GM23338 (cell line): ENCODE measurements at regions not wholly inside any gene's neighbourhood (a gene's known extent, or its start where the extent isn't known, plus 50 kb on each side); places are given as distances from the start of the nearest gene placed in this dataset.
A peak's percentile ranks its signal among the peaks of the same experiment; 100 is the strongest.

Experiments used
- ATAC-seq: fragments of 200-7000 bp; cut with Tn5 transposase; 3 replicates; pipeline ENCODE4 v1.9.1; 2020
- DNase-seq: peaks from one replicate; pipeline ENCODE4 v3.0.0-alpha.2; 2015; ENCODE audit warnings: low spot score
- H2AFZ ChIP-seq: fragments of 200-600 bp; sonication (generic); 2 replicates; pipeline ENCODE4 v1.8.0; 2016; ENCODE audit warnings: antibody characterized with exemption, mild to moderate bottlenecking, moderate library complexity
- H3F3A ChIP-seq: fragments of 200-600 bp; sonication (generic); replicated peaks from 2 replicates; pipeline ENCODE4 v1.8.0; 2017; ENCODE audit warnings: antibody characterized with exemption, mixed run types, low read depth
- H3K27ac ChIP-seq: fragments of 200-600 bp; sonication (generic); 2 replicates; pipeline ENCODE4 v1.6.1; 2016; ENCODE audit warnings: low read depth
- H3K27me3 ChIP-seq: fragments of 200-600 bp; sonication (generic); 2 replicates; pipeline ENCODE4 v1.8.0; 2016; ENCODE audit warnings: mild to moderate bottlenecking, mixed run types, moderate library complexity; ENCODE audit not compliant: insufficient read depth
- H3K36me3 ChIP-seq: fragments of 200-600 bp; sonication (generic); 2 replicates; pipeline ENCODE4 v1.8.0; 2016; ENCODE audit warnings: mild to moderate bottlenecking; ENCODE audit not compliant: insufficient read depth
- H3K4me1 ChIP-seq: fragments of 200-600 bp; sonication (generic); 2 replicates; pipeline ENCODE4 v1.8.0; 2016; ENCODE audit warnings: mild to moderate bottlenecking, moderate library complexity; ENCODE audit not compliant: insufficient read depth
- H3K4me2 ChIP-seq: fragments of 200-600 bp; sonication (generic); 2 replicates; pipeline ENCODE4 v1.7.1; 2017; ENCODE audit warnings: mixed run types
- H3K4me3 ChIP-seq: fragments of 200-600 bp; sonication (generic); 2 replicates; pipeline ENCODE4 v1.6.1; 2016; ENCODE audit warnings: mixed run types
- H3K79me2 ChIP-seq: fragments of 200-600 bp; sonication (generic); replicated peaks from 2 replicates; pipeline ENCODE4 v1.8.0; 2017; ENCODE audit warnings: mild to moderate bottlenecking; ENCODE audit not compliant: insufficient read depth
- H3K9me2 ChIP-seq: fragments of 200-600 bp; sonication (generic); 2 replicates; pipeline ENCODE4 v1.8.0; 2017; ENCODE audit not compliant: insufficient read depth
- H4K20me1 ChIP-seq: fragments of 200-600 bp; sonication (generic); replicated peaks from 2 replicates; pipeline ENCODE4 v1.8.0; 2017; ENCODE audit warnings: mild to moderate bottlenecking; ENCODE audit not compliant: insufficient read depth
- H3K27ac Mint-ChIP-seq: 2 replicates; pipeline ENCODE4 v1.8.0; 2020; ENCODE audit warnings: inconsistent platforms, mild to moderate bottlenecking, moderate library complexity, mixed read lengths
- H3K27me3 Mint-ChIP-seq: 3 replicates; pipeline ENCODE4 v1.8.0; 2022; ENCODE audit warnings: low read depth, mild to moderate bottlenecking, moderate library complexity, mixed read lengths, inconsistent platforms; ENCODE audit not compliant: insufficient read depth, poor library complexity
- H3K36me3 Mint-ChIP-seq: 3 replicates; pipeline ENCODE4 v1.8.0; 2021; ENCODE audit warnings: low read depth, mild to moderate bottlenecking, inconsistent platforms, moderate library complexity, mixed read lengths
- H3K4me1 Mint-ChIP-seq: 3 replicates; pipeline ENCODE4 v1.8.0; 2020; ENCODE audit warnings: mild to moderate bottlenecking, inconsistent platforms, mixed read lengths
- H3K4me3 Mint-ChIP-seq: 3 replicates; pipeline ENCODE4 v1.8.0; 2021; ENCODE audit warnings: moderate library complexity, mild to moderate bottlenecking, inconsistent platforms, mixed read lengths
- H3K9me3 Mint-ChIP-seq: 3 replicates; pipeline ENCODE4 v1.8.0; 2020; ENCODE audit warnings: moderate library complexity, mild to moderate bottlenecking, inconsistent platforms, mixed read lengths
- CREB1 ChIP-seq: fragments of 250-450 bp; sonication (Bioruptor Pico); IDR thresholded peaks from 2 replicates; pipeline ENCODE4 v1.5.0; 2020; ENCODE audit warnings: low read depth, mild to moderate bottlenecking, moderate library complexity
- EZH2 ChIP-seq: fragments of 200-600 bp; sonication (generic); IDR thresholded peaks from one replicate; pipeline ENCODE4 v1.8.0; 2017; ENCODE audit warnings: antibody characterized with exemption, mild to moderate bottlenecking, low read depth; ENCODE audit not compliant: unreplicated experiment
- EZH2phosphoT487 ChIP-seq: fragments of 200-600 bp; sonication (generic); IDR thresholded peaks from one replicate; pipeline ENCODE4 v1.8.1; 2018; ENCODE audit warnings: antibody characterized with exemption; ENCODE audit not compliant: unreplicated experiment
- JUNB ChIP-seq: IDR thresholded peaks from one replicate; pipeline ENCODE4 v1.6.1; 2016; ENCODE audit warnings: antibody characterized with exemption; ENCODE audit not compliant: unreplicated experiment
- NANOG ChIP-seq: IDR thresholded peaks from 2 replicates; pipeline ENCODE4 v1.6.1; 2016; ENCODE audit warnings: antibody characterized with exemption, borderline replicate concordance
- POLR2AphosphoS5 ChIP-seq: IDR thresholded peaks from 2 replicates; pipeline ENCODE4 v1.6.1; 2016; ENCODE audit warnings: antibody characterized with exemption, low read depth
- ZNF114 ChIP-seq: fragments of 250-450 bp; sonication (Bioruptor Pico); IDR thresholded peaks from 2 replicates; pipeline ENCODE4 v1.5.0; 2020; ENCODE audit warnings: mild to moderate bottlenecking, moderate library complexity
- ZNF331 ChIP-seq: fragments of 250-450 bp; sonication (Bioruptor Pico); IDR thresholded peaks from 2 replicates; pipeline ENCODE4 v1.5.0; 2020; ENCODE audit warnings: low read depth, mild to moderate bottlenecking, moderate library complexity
- TF ChIP-seq, protein P1 (sequence below): fragments of 250-450 bp; sonication (Bioruptor Pico); IDR thresholded peaks from 2 replicates; pipeline ENCODE4 v1.5.0; 2020; ENCODE audit warnings: mild to moderate bottlenecking, moderate library complexity
- TF ChIP-seq, protein P2 (sequence below): IDR thresholded peaks from 2 replicates; pipeline ENCODE4 v1.6.1; 2016; ENCODE audit warnings: antibody characterized with exemption

DNA sequence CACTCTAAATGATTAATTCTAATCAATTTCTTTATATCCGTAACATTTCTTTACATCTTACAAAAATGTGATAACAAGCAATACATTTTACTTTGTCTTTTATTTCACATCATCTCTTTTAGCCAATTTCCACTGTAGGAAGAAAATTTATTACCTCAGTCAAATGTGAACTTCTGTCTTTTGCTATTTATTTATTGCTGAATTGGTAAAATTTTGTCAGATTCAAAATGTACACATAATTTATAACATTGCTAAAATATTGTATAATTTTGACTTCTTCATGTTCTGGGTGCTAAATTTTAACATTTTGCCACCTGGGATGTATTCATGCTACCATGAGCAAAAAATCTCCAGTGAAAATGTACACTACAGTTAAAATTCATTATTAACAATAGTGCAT, 158.0 kb downstream of the HGF start (continued):
- TF ChIP-seq, protein P1, sequence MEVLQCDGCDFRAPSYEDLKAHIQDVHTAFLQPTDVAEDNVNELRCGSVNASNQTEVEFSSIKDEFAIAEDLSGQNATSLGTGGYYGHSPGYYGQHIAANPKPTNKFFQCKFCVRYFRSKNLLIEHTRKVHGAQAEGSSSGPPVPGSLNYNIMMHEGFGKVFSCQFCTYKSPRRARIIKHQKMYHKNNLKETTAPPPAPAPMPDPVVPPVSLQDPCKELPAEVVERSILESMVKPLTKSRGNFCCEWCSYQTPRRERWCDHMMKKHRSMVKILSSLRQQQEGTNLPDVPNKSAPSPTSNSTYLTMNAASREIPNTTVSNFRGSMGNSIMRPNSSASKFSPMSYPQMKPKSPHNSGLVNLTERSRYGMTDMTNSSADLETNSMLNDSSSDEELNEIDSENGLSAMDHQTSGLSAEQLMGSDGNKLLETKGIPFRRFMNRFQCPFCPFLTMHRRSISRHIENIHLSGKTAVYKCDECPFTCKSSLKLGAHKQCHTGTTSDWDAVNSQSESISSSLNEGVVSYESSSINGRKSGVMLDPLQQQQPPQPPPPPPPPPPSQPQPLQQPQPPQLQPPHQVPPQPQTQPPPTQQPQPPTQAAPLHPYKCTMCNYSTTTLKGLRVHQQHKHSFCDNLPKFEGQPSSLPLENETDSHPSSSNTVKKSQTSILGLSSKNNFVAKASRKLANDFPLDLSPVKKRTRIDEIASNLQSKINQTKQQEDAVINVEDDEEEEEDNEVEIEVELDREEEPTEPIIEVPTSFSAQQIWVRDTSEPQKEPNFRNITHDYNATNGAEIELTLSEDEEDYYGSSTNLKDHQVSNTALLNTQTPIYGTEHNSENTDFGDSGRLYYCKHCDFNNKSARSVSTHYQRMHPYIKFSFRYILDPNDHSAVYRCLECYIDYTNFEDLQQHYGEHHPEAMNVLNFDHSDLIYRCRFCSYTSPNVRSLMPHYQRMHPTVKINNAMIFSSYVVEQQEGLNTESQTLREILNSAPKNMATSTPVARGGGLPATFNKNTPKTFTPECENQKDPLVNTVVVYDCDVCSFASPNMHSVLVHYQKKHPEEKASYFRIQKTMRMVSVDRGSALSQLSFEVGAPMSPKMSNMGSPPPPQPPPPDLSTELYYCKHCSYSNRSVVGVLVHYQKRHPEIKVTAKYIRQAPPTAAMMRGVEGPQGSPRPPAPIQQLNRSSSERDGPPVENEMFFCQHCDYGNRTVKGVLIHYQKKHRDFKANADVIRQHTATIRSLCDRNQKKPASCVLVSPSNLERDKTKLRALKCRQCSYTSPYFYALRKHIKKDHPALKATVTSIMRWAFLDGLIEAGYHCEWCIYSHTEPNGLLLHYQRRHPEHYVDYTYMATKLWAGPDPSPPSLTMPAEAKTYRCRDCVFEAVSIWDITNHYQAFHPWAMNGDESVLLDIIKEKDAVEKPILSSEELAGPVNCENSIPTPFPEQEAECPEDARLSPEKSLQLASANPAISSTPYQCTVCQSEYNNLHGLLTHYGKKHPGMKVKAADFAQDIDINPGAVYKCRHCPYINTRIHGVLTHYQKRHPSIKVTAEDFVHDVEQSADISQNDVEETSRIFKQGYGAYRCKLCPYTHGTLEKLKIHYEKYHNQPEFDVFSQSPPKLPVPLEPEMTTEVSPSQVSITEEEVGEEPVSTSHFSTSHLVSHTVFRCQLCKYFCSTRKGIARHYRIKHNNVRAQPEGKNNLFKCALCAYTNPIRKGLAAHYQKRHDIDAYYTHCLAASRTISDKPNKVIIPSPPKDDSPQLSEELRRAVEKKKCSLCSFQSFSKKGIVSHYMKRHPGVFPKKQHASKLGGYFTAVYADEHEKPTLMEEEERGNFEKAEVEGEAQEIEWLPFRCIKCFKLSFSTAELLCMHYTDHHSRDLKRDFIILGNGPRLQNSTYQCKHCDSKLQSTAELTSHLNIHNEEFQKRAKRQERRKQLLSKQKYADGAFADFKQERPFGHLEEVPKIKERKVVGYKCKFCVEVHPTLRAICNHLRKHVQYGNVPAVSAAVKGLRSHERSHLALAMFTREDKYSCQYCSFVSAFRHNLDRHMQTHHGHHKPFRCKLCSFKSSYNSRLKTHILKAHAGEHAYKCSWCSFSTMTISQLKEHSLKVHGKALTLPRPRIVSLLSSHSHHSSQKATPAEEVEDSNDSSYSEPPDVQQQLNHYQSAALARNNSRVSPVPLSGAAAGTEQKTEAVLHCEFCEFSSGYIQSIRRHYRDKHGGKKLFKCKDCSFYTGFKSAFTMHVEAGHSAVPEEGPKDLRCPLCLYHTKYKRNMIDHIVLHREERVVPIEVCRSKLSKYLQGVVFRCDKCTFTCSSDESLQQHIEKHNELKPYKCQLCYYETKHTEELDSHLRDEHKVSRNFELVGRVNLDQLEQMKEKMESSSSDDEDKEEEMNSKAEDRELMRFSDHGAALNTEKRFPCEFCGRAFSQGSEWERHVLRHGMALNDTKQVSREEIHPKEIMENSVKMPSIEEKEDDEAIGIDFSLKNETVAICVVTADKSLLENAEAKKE (CRISPR knock-in tag), result no peak
- TF ChIP-seq CREB1 (CRISPR knock-in tag) (no peak), ZNF331 (CRISPR knock-in tag) (no peak), NANOG (no peak), JUNB (no peak)
- TF ChIP-seq, protein P2, sequence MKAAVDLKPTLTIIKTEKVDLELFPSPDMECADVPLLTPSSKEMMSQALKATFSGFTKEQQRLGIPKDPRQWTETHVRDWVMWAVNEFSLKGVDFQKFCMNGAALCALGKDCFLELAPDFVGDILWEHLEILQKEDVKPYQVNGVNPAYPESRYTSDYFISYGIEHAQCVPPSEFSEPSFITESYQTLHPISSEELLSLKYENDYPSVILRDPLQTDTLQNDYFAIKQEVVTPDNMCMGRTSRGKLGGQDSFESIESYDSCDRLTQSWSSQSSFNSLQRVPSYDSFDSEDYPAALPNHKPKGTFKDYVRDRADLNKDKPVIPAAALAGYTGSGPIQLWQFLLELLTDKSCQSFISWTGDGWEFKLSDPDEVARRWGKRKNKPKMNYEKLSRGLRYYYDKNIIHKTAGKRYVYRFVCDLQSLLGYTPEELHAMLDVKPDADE, result no peak

DNA sequence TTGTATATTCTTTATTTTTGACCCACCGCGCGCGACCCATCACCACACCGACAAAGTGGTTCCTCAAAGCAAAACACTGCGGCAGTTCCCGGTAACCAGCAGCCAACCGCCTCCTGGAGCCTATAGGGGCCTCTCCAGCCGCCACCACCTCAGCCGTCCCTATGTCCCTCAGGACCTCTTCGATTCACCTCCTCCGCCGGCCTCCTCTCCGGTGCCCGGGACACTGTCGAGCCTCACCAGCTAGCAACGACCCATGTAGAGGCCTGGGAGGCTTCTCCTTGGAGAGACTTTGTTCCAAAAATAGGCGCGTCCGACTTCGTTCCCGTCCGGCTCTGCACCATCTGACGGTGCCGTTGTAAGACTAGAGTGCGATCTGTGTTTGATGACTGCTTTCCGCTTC, 158.8 kb downstream of the HGF start:
- DNase-seq, result peak; percentile 43
- no peak overlapping the region for H3K27ac Mint-ChIP-seq
- TF ChIP-seq, protein P1 (CRISPR knock-in tag), result no peak
- TF ChIP-seq EZH2 (no peak), ZNF331 (CRISPR knock-in tag) (no peak), EZH2phosphoT487 (no peak), ZNF114 (CRISPR knock-in tag) (no peak), POLR2AphosphoS5 (no peak), CREB1 (CRISPR knock-in tag) (no peak), NANOG (no peak)

More for the DNA sequence above, 158.8 kb downstream of the HGF start:
- no peaks in the 10 kb centered on the region for H3K27me3 ChIP-seq
- H3K9me3 Mint-ChIP-seq, result no peaks in the 10 kb centered on the region
- no peaks in the 10 kb centered on the region for H3K36me3 Mint-ChIP-seq
- H4K20me1 ChIP-seq, result no peaks in the 10 kb centered on the region
- H3F3A ChIP-seq, result no peaks in the 10 kb centered on the region
- H3K9me2 ChIP-seq, result no peaks in the 10 kb centered on the region
- H3K27ac ChIP-seq, result no peak overlapping the region
- H3K4me1 Mint-ChIP-seq, result no peaks in the 10 kb centered on the region
- H3K4me1 ChIP-seq, result no peaks in the 10 kb centered on the region
- no peaks in the 10 kb centered on the region for H3K27me3 Mint-ChIP-seq
- H3K4me2 ChIP-seq, result no peak overlapping the region
- H3K36me3 ChIP-seq, result no peaks in the 10 kb centered on the region
- H2AFZ ChIP-seq, result no peak overlapping the region
- no peak overlapping the region for H3K4me3 Mint-ChIP-seq
- ATAC-seq, result peak; percentile 75
- no peaks in the 10 kb centered on the region for H3K79me2 ChIP-seq
- no peak overlapping the region for H3K4me3 ChIP-seq
